ENCODE measurements at regions not wholly inside any gene's neighbourhood (a gene's known extent, or its start where the extent isn't known, plus 50 kb on each side); places are given as distances from the start of the nearest gene placed in this dataset.

DNA sequence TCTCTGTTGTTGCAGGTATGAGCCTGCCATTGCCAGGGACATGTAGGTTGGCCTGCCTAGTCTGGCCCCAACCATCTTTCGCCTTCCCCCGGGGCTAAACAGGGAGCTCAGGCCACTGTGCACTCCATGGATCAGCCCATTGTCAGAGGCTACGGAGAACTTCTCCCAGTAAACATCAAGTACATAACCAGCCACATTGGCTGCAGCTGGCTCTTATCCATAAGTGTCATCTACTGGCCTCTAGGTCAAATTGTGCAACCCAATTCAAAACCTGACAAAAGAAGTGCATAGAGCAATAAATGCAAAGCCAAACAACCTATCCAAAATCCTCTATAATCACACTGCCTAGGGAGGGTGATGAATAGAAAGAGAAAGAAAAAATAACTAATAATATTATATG lies 418.1 kb upstream of the DCC start:
- TF ChIP-seq, protein P1, sequence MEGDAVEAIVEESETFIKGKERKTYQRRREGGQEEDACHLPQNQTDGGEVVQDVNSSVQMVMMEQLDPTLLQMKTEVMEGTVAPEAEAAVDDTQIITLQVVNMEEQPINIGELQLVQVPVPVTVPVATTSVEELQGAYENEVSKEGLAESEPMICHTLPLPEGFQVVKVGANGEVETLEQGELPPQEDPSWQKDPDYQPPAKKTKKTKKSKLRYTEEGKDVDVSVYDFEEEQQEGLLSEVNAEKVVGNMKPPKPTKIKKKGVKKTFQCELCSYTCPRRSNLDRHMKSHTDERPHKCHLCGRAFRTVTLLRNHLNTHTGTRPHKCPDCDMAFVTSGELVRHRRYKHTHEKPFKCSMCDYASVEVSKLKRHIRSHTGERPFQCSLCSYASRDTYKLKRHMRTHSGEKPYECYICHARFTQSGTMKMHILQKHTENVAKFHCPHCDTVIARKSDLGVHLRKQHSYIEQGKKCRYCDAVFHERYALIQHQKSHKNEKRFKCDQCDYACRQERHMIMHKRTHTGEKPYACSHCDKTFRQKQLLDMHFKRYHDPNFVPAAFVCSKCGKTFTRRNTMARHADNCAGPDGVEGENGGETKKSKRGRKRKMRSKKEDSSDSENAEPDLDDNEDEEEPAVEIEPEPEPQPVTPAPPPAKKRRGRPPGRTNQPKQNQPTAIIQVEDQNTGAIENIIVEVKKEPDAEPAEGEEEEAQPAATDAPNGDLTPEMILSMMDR (conservative IDR thresholded peaks at IDR 0.05) = no peak
- Histone ChIP-seq H3K9me3 (ENCODE audit: control insufficient read depth, low read length) (peaks cover 15% of the 10 kb centered on the region), H3K4me3 (ENCODE audit: low read length) (no peak overlapping the region), H3K27ac (ENCODE audit: low read depth, low read length) (no peak overlapping the region), H3K4me1 (ENCODE audit: control insufficient read depth, insufficient read depth, low read length) (no peaks in the 10 kb centered on the region), H3K27me3 (ENCODE audit: control insufficient read depth, insufficient read depth, low read length, poor library complexity, severe bottlenecking) (no peaks in the 10 kb centered on the region), H3K9ac (ENCODE audit: extremely low read depth, low read length, poor library complexity, severe bottlenecking) (no peak overlapping the region), H3K36me3 (ENCODE audit: control insufficient read depth, insufficient read depth, low read length) (no peaks in the 10 kb centered on the region)
- Mint-ChIP-seq H3K27me3 (ENCODE audit: insufficient read depth) (peaks cover 3% of the 10 kb centered on the region), H3K27ac (no peak overlapping the region), H3K4me1 (peaks cover 11% of the 10 kb centered on the region), H3K9me3 (peaks cover 17% of the 10 kb centered on the region), H3K4me3 (no peak overlapping the region), H3K36me3 (ENCODE audit: low read depth) (no peaks in the 10 kb centered on the region)
- no peak for DNase-seq
- WGBS, 2 experiments (ENCODE audit: insufficient coverage in 1 of 2, insufficient read length in 1 of 2) = 61 to 62% methylated on average over 3 of the region's 3 CpGs

DNA sequence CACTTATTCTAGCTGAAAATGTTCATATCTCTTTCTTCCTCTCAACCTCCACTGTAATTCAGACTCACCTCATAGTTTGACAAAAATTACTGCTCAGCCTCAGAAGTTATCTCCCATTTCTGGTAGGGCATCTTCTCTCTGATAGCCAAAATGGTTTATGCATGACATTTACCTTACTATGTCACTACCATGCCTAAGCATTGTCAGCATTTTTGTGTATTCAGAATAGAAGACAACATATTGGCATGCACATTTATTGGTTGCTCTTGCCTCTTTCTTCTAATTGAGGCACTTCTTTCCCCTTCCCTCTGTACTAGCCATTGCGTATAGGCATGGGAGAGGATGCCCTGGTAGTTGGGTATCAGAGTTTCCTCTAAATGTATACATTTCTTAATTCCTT lies 406.1 kb upstream of the DCC start:
- Mint-ChIP-seq H3K36me3 (ENCODE audit: low read depth) (peaks cover 4% of the 10 kb centered on the region), H3K4me3 (no peak overlapping the region), H3K27ac (no peak overlapping the region), H3K27me3 (ENCODE audit: insufficient read depth) (no peaks in the 10 kb centered on the region), H3K9me3 (peaks cover 22% of the 10 kb centered on the region), H3K4me1 (no peaks in the 10 kb centered on the region)
- peaks cover 20% of the 10 kb centered on the region for H3K9me3 ChIP-seq (ENCODE audit: control insufficient read depth, low read length)
- H3K4me3 ChIP-seq (ENCODE audit: low read length) = no peak overlapping the region
- no peaks in the 10 kb centered on the region for H3K27me3 ChIP-seq (ENCODE audit: control insufficient read depth, insufficient read depth, low read length, poor library complexity, severe bottlenecking)
- no peak overlapping the region for H3K27ac ChIP-seq (ENCODE audit: low read depth, low read length)
- no peaks in the 10 kb centered on the region for H3K36me3 ChIP-seq (ENCODE audit: control insufficient read depth, insufficient read depth, low read length)
- no peaks in the 10 kb centered on the region for H3K4me1 ChIP-seq (ENCODE audit: control insufficient read depth, insufficient read depth, low read length)
- H3K9ac ChIP-seq (ENCODE audit: extremely low read depth, low read length, poor library complexity, severe bottlenecking) = no peak overlapping the region
- no peak for DNase-seq
- TF ChIP-seq, protein P1 (conservative IDR thresholded peaks at IDR 0.05) = no peak
- WGBS, 2 experiments (ENCODE audit: insufficient coverage in 1 of 2, insufficient read length in 1 of 2) = 86% methylated on average over 1 of the region's 1 CpG; no CpG with 5 or more reads in 1 of the 2 experiments

DNA sequence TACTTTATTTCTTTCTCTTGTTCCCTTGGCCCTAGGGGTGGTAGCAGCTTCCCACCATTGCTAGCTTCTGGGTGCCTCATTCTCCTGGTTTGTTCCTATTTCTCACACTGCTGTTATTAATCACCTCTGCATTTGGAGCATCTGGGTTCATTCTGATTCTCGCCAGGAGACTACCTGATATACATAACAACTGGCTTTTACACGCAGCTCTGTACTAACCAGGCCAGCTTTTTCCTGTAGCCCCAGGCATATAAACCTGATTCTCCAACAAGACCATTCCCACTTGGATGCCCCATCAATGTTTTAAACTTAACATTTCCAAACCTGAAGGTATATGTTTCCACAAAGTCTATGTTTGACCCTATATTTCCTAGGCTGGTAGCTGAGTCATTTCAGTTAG lies 403.9 kb upstream of the DCC start:
- TF ChIP-seq, protein P1 (conservative IDR thresholded peaks at IDR 0.05) = no peak
- WGBS, 2 experiments (ENCODE audit: insufficient coverage in 1 of 2, insufficient read length in 1 of 2) = 77 to 83% methylated on average over 2 of the region's 2 CpGs

More for the DNA sequence above, 403.9 kb upstream of the DCC start:
- Mint-ChIP-seq H3K4me3 (no peak overlapping the region), H3K36me3 (ENCODE audit: low read depth) (no peaks in the 10 kb centered on the region), H3K4me1 (no peaks in the 10 kb centered on the region), H3K9me3 (no peaks in the 10 kb centered on the region), H3K27me3 (ENCODE audit: insufficient read depth) (no peaks in the 10 kb centered on the region), H3K27ac (no peak overlapping the region)
- no peak overlapping the region for H3K4me3 ChIP-seq (ENCODE audit: low read length)
- no peak overlapping the region for H3K9ac ChIP-seq (ENCODE audit: extremely low read depth, low read length, poor library complexity, severe bottlenecking)
- DNase-seq = no peak
- no peak overlapping the region for H3K27ac ChIP-seq (ENCODE audit: low read depth, low read length)
- H3K9me3 ChIP-seq (ENCODE audit: control insufficient read depth, low read length) = no peaks in the 10 kb centered on the region
- H3K4me1 ChIP-seq (ENCODE audit: control insufficient read depth, insufficient read depth, low read length) = no peaks in the 10 kb centered on the region
- H3K36me3 ChIP-seq (ENCODE audit: control insufficient read depth, insufficient read depth, low read length) = no peaks in the 10 kb centered on the region
- H3K27me3 ChIP-seq (ENCODE audit: control insufficient read depth, insufficient read depth, low read length, poor library complexity, severe bottlenecking) = no peaks in the 10 kb centered on the region
